NCI-H1105 (cell line): ENCODE measurements at regions not wholly inside any gene's neighbourhood (a gene's known extent, or its start where the extent isn't known, plus 50 kb on each side); places are given as distances from the start of the nearest gene placed in this dataset.

ENCODE experiments used
- DNase-seq: peaks from one replicate; lab custom pipeline; 2025; lab: John Stamatoyannopoulos, UW

DNA sequence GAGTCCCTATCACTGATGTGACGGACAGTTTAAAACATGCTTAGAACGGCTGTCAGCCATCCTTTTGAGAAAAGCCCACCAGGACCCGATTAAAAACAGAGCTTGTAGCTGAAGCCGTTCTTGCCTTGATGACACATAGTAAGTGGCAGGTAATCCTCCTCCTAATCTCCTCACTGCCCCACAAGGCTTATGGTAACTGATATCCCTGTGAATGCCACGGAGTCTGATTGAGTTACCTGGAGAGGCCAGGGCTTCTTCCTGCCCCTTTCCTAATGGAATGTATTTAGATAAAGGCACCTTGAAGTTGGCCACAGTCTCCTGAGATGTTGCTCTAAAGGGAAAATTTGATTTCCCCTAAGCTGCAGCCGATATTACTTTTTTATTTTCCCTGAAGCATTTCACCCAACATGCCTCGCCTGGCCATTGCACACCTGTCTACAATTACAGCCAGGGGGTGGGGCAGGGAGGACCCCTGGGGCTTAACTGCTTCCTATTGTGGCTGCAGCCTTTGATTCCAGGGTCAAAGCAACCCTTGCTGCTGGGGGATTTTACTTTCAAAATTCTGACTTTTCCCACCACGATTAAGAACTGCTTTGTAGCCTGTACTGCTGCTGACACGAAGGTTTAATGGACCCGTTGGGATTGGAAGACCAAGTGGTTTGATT lies 169.0 kb upstream of the GPR26 start:
- no peak for DNase-seq

DNA sequence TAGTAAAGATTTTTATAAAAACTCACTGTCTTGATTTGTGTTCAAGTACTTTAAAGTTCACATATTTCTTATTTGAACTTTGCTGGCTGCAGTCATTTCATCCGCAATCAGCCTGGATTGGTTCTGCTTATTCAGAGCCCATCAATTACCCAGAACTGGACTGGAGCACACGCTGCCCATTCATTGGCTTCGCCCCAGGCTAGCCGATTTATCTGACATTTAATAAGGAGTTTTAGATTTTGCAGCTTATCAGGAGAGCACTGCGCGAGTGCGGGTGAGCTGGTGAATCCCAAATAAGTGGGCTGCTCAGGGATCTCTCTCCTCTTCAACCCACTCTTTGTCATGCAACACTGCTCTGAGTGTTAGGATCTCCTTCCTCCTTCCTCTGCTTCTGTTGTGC lies 166.0 kb upstream of the GPR26 start:
- no peak for DNase-seq

DNA sequence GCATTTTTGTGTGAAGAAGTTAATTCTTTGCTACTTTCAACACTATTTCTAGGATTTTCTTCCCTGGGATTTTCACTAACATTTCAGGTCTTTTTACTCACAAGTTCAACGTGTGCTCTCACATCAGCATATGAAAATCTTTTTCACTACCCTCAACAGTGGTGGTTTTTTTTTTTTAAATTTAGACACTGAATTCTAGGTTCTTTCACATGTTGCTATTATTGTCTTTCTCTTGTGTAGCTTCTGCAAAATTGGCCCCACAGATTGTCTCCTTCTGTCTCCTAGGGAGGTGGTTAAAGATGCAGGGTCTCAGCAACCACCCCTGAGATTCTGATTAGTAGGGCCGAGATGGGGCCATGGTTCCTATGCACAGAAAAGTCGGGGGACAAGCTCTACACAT lies 165.0 kb upstream of the GPR26 start:
- DNase-seq = no peak

DNA sequence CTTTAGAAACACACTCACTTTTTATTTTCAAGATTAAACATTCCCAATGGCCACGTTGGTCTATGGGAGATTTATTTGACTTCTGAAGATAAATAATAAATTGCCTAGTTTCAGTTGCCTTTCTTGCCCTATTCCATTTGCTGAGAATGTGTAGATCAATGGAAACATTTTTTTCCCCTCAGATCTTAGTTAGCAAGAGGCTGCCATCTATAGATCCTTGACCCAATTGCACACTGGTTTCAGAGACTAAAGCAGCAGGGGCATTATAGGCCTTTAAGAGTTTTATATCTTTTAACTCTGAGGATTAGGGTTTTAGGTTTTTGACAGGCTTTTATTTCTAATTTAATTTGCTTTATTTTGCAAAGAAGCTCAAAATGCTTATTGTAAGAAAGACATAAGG lies 163.2 kb upstream of the GPR26 start:
- no peak for DNase-seq

DNA sequence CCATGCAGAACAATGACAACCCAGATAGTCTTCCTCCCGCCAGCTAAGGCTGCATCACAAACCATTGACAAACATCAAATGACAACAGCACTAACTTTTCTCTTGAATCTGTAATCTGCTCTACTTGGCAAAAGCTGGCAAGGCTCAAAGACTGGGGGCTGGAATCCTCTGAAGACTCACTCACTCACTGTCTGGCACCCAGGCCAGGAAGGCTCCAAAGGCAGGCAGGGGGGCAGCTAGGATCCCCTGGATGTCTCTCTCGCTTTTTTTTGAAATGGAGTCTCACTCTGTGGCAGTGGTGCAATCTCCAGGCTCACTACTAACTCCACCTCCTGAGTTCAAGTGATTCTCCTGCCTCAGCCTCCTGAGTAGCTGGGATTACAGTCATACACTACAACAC lies 159.7 kb upstream of the GPR26 start:
- no peak for DNase-seq

DNA sequence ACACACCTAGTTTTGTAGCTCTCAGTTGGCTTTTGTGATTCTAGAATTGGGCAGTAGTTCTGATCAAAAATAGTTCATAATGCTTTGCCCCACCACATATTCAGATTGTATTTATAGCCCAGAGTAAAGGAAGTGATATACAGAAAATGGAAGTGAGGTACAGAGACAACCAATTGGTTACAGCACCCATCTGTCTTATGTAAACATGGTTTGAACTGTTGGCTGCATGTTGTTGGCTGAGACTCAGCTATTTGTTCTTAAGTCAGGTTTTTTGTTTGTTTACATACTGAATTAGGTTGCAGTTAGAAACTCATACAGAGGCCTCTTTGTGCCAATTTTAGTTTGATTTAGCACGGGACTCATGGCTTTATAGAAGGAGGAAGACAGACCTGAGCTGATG lies 158.9 kb upstream of the GPR26 start:
- DNase-seq = peak; percentile 10

DNA sequence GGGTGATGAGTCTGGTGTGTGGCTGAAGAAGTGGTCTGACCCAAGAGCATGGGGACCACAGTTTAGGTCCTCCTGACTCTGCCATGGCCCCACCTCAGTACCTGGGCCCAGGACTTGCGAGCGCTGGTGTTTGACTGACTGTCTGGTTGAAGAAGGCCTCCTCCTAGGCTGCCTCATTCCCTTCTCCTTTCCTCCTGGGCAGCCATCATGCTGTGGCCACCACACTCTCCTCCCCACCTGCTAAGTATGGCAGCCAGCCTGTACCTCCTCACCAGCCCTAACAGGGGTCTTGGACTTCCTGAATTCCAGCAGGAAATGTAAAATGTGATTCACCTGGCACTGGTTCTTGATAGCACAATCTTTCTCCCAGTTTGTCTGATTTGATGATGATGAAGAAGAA lies 156.8 kb upstream of the GPR26 start:
- no peak for DNase-seq

DNA sequence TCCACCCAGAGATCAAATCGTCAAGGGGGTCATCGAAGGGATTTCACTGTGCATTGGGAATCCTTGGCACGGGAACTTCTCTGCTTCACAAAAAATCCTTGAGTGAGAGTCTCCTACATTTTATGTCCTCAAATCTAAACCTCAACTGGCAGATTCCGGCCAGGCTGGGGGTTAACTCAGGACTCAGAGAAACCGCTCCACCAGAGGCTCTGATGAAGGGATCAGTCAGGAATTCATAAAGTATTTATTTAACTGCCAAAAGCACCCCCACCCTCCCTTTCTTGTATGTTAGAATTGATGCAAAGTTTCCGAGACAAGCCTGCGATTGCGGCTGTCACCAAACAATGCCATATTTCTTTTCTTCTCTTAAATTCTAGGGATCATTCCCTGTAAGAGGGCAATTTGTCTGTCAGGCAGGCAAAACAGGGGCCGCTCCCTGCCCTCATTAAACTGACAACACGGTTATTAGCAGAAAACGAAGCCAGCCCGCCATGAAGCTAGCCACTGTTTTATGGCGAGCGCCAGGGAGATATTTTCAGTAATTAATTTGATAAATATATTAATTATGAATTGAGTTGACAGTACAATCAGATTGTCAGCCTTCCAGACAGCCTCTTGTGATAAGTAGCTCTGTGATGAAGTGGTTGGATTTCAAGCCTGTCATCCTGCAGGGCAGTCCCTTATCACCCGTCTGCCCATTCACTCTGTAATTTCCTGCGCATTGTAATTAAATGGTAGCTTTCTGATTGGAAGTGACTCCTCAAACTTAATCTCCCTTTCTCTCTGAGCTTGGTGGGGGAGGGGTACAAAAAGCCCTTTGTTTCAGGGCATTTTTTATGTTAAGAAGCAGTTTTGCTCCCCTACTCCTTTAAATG lies 153.0 kb upstream of the GPR26 start:
- DNase-seq = peak; percentile 69

DNA sequence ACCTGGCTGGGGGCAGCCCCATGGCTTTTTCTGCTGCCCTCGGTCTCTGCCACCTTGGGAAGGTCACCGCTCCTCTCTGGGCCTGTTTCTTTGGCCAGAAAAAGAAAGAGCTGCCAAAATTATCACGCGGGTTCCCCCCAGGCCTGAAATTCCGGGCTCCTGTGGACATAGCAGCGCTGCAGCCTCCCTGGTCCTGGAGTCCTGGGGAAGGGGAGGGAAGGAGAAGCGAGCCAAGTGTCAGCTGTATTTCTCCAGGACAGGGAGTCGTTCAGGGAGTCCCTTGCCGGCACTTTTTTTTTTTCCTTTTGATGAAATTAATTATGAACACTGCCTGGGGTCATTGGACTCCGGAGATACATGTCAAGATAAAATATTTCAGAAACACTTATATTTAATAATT lies 152.3 kb upstream of the GPR26 start:
- DNase-seq = no peak

DNA sequence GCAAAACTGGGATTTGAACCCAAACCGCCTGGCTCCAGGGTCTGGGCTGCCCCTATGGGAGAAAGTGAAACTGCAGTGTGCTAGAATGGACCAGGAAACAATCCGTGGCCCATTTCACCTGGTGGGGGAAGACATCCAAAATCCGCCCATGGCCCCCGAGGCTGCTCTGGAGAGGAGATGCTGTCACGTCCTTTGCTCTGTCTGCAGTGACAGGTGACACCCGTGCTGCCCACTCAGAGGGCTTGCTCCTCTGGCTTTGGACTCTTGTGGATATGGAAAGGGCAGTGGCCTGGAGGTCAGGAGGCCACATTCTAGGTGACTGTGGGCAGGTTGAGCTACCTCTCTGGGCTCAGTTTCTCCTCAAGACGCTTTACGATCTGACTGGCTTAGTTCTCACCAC lies 151.2 kb upstream of the GPR26 start:
- DNase-seq = no peak

DNA sequence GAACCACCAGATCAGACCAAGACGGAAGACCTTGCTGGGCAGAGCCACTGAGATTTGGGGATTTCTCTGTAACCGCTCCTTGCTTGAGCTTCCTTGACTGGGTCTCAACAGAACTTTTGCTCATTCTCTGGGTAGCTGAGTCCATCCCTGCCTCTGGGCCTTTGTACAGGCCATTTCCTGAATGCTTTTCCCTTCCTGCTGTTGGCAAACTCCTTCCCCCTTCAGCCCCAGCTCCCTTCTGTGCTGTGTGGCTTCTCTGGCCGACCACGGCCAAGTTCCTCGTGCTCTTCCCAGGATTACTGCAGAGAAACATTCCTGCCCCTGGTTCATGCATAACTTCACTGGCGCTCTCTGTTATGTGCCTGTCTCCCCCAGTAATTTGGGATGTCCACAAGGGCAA lies 150.5 kb upstream of the GPR26 start:
- DNase-seq = no peak

DNA sequence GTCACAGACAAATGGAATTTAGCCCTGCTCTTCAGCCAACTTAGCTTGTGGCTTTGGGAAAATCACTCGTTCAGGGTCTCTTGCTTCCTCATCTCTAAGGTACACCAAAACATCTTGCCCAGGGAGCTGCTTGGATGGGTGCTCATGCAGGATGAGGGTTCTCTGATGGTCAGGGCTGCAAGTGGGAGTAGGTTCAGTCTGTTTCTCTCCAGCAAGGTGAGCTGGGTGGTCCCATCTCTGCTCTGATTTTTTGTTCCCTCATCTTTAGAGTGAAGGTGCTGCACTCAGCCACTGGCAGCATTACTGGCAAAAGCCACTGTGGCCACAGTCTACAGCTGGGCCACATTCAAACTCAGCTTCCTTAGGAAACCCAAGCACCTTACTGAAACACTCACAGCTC lies 149.9 kb upstream of the GPR26 start:
- no peak for DNase-seq

DNA sequence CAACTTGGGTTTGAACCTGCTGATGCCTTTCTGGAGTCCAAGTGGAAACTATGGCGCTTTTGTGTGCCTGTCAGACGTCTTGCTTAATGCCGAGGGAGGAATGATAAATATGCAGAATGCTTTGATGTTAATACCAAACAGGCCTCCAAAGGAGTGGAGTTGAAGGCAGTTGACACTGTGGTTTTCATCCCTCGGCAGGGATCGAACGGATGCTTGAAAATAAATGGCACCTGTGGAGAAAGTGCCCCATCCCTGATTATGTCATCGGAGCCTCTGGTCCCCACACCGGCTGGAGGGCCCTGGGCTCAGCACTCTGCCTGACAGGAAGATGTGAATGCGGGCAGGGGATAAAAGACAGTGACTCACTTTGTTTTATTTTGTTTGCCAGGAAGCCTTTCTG lies 148.7 kb upstream of the GPR26 start:
- DNase-seq = no peak

DNA sequence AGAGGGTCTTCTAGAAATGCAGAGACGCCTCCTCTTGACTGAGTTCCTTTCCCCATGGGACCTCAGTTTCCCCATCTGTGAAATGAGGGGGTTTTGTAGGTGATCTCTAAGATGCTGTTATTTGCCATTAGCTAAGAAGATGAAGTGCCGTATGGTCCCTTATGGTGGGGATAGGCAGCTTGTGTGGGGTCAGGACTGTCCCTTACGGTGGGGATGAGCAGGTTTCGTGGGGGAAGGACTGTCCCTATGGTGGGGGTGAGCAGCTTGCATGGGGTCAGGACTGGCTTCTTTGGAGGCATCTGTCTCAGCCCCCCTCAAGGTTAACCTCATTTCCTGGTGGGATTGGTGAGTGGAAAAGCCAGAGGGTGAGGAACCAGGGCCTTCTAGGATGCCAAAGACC lies 148.3 kb upstream of the GPR26 start:
- no peak for DNase-seq

DNA sequence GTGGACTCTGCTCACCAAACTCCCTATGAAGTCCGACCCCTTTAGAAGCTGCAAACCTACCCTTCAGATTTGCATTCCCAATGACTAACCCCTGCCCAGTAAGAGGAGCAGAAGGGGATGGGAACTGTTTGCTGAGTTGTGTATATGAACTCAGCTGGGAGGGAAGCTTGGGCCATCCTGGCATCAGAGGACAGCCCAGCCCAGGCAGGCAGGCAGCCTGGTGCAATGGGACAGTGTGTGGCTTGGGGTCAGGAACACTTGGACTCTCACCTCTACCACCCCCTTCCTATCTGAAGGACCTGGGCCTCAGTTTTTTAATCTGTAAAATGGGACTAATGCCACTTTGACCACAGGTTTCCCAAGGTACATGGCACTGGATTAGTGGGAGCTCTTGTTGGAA lies 147.4 kb upstream of the GPR26 start:
- no peak for DNase-seq

DNA sequence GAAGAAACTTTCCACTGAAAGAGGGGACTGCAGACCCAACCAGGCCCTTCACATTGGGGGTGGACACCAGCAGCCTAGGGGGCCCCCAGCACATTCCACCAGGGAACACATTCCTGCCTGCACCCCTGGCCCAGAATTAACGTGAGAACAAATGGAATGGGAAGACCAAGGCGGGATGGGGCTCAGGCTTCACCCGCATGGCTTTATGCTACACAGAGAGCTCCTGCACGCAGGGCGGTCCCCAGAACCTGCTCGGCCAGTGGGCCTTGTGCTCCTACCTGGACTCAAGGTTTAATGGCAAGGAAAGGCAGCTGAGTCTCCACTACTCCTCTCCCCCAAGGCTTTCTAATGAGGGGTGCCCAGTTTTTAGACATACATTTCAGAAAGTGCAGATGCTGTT lies 146.3 kb upstream of the GPR26 start:
- no peak for DNase-seq

DNA sequence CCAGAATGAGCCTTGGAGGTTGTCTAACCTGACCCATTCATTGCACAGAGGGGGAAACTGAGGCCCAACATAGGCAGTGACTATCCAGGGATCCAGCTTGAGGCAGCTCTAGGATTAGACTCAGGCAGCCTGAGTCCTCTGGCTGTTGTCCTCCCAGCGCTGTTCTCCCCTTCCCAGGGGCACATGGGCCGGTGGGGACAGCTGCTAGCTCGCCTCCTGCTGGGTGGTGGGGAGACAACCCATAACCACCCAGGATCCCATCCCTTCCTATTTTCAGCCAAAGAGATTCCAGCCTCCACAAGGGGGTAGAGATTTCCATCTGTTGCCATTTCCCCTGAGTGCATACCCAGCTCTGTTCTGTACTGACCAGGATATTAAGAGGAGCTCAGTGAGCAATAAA lies 145.1 kb upstream of the GPR26 start:
- DNase-seq = no peak

DNA sequence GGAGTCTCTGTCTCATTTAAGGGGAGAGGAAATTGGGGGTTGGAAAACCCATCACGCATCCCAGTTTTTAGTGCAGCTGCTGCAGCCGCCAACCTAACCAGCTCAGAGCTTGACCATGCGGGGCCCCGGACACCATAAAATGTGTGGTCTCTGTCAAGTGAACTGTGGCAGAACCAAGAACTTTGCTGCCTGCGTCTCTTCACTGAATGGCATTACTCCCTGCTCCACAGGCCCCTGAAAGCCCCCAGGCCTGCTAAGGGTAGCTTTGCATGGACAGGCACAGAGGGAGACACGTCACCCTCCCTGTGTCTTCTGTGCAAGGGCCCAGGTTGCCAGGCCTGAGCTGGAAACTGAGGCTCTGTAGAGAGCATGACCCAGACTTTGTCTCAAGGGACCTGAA lies 144.6 kb upstream of the GPR26 start:
- DNase-seq = no peak

DNA sequence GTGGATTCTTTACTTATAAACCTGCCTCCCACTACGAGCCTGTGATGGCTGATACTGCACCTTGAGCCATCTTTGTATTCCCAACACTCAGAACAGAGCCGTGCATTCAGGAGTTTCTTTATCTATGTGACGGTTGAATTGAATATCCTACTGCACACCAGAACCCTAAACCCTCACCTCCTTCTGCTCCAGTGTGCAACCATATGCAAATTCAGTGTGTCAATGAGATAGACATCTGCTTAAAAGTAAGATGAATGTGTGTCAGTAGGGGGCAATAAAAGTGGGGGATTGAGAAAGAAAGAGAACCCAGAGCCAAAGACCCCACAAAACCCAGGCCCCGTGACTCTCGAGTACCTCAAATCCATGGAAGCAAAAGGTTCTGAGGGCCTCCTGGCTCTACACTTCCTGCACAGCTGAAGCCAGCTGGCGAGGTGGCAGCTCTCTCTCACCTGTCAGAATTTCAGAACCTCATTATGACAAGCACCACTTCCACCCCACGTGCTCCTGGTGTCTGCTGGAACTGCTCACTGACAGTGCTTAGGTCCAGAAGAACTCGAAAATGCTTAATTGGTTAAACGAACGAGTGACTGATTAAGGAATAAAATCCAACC lies 143.3 kb upstream of the GPR26 start:
- DNase-seq = no peak

DNA sequence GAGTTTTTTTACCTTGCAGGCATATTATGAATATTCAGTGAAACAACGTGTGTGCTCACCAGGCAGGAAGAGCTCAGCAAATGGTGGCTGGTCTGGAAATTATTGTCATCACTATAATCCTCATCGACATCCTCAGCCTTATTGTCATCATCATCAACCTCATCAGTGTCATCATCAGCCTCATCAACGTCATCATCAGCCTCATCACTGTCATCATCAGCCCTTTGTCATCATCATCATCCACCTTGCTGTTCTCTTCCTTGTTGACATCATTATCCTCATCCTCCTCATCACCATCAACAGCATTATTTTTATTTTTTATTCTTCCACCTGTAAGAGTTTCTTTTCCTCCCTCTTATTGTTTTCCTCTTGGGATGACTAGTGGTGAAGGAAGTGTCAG lies 142.3 kb upstream of the GPR26 start:
- no peak for DNase-seq

DNA sequence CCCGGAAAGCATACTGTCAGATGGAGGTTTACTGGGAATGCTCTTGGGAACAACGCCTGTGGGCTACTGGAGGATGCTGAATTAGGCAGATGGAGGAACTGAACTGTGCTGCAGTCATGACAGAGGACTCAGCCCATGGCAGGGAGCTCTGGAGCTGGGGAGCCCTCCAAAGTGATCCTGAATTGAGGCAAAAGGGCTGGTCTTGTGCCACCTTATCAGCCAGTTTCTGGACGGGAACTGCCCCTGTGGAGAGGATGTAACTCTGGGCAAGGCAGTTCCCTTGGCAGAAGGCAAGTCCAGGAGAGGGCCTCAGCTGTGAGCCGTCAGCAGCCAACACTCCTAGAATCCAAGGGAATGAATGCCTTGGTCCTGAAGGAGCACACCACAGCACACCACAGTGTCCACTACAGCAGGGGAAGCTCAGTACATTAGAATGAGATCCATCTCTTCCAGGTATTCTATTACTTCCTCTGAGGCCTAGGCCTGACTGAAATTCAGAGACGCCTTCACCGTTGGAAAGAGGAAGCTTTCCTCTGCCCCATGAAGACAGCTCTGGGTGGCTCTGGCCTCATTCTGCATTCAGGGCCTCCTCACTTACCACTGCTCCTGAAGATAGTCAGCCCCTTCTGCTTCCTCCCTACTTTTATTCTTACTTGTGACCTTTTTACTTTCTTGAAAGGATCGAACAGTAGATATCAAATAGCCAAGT lies 139.6 kb upstream of the GPR26 start:
- DNase-seq = no peak

DNA sequence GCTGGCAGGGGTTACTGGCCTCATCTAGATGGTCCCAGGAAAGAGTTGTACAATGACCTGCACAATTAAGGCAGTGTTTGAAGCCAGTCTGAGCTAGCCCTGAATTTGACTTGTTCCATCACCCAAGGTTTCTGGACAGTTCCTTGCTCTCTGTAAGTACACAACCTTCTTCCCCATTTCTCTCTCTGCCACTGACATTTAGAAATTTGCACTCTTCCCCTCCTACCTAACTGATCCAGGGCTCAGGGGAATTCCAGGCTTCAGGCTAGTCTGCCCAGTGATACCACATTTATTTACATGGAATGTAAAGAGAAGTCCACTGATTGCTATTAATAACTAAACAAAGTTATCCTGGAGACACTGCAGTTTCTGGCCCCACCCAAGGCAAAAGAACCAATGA lies 139.0 kb upstream of the GPR26 start:
- DNase-seq = no peak
